Neural progenitor cell (in vitro differentiated cells): ENCODE measurements at regions not wholly inside any gene's neighbourhood (a gene's known extent, or its start where the extent isn't known, plus 50 kb on each side); places are given as distances from the start of the nearest gene placed in this dataset.

ENCODE experiments used
- DNase-seq: peaks from one replicate; pipeline ENCODE4 v3.0.0-alpha.2; 2016; ENCODE audit warnings: low spot score
- H2AFZ ChIP-seq: fragments of 200-600 bp; sonication (generic); replicated peaks from 2 replicates; pipeline ENCODE4 v1.6.1; 2016; ENCODE audit warnings: antibody characterized with exemption
- H3F3A ChIP-seq: fragments of 200-600 bp; sonication (generic); 2 replicates; pipeline ENCODE4 v1.6.1; 2016; ENCODE audit warnings: antibody characterized with exemption, low read depth
- H3K27ac ChIP-seq: fragments of 200-600 bp; sonication (generic); 2 replicates; pipeline ENCODE4 v1.5.1; 2016; ENCODE audit warnings: mild to moderate bottlenecking
- H3K27me3 ChIP-seq: fragments of 200-600 bp; sonication (generic); 2 replicates; pipeline ENCODE4 v1.6.1; 2016; ENCODE audit warnings: mild to moderate bottlenecking, moderate library complexity
- H3K36me3 ChIP-seq: fragments of 200-600 bp; sonication (generic); 2 replicates; pipeline ENCODE4 v1.5.1; 2016
- H3K4me1 ChIP-seq: fragments of 200-600 bp; sonication (generic); 2 replicates; pipeline ENCODE4 v1.6.1; 2016; ENCODE audit warnings: mixed run types
- H3K4me2 ChIP-seq: fragments of 200-600 bp; sonication (generic); 2 replicates; pipeline ENCODE4 v1.6.1; 2016
- H3K4me3 ChIP-seq: fragments of 200-600 bp; sonication (generic); 2 replicates; pipeline ENCODE4 v1.5.1; 2016
- H3K79me2 ChIP-seq: fragments of 200-600 bp; sonication (generic); 2 replicates; pipeline ENCODE4 v1.6.1; 2016; ENCODE audit warnings: low read depth
- H3K9ac ChIP-seq: fragments of 200-600 bp; sonication (generic); 2 replicates; pipeline ENCODE4 v1.6.1; 2016
- H3K9me3 ChIP-seq: fragments of 200-600 bp; sonication (generic); 2 replicates; pipeline ENCODE4 v1.5.1; 2016; ENCODE audit warnings: low read depth
- H4K20me1 ChIP-seq: fragments of 200-600 bp; sonication (generic); 2 replicates; pipeline ENCODE4 v1.6.1; 2016; ENCODE audit warnings: low read depth
- H3K27ac Mint-ChIP-seq: 3 replicates; pipeline ENCODE4 v1.8.0; 2021; ENCODE audit warnings: mixed read lengths
- H3K27me3 Mint-ChIP-seq: 2 replicates; pipeline ENCODE4 v1.8.0; 2022; ENCODE audit warnings: low read depth, mild to moderate bottlenecking, inconsistent platforms, moderate library complexity, mixed read lengths; ENCODE audit not compliant: insufficient read depth
- H3K36me3 Mint-ChIP-seq: 3 replicates; pipeline ENCODE4 v1.8.0; 2021; ENCODE audit warnings: mixed read lengths
- H3K4me1 Mint-ChIP-seq: 3 replicates; pipeline ENCODE4 v1.8.0; 2021; ENCODE audit warnings: mixed read lengths
- H3K4me3 Mint-ChIP-seq: 3 replicates; pipeline ENCODE4 v1.8.0; 2021; ENCODE audit warnings: mild to moderate bottlenecking, moderate library complexity, mixed read lengths
- H3K9me3 Mint-ChIP-seq: 3 replicates; pipeline ENCODE4 v1.8.0; 2020; ENCODE audit warnings: mixed read lengths
- CTCF ChIP-seq: fragments of 200-600 bp; sonication (generic); IDR thresholded peaks from 2 replicates; pipeline ENCODE4 v1.5.1; 2017; ENCODE audit warnings: antibody characterized with exemption, mild to moderate bottlenecking
- EZH2 ChIP-seq: fragments of 200-600 bp; sonication (generic); IDR thresholded peaks from 2 replicates; pipeline ENCODE4 v1.6.1; 2017; ENCODE audit warnings: antibody characterized with exemption, mild to moderate bottlenecking, moderate library complexity
- EZH2phosphoT487 ChIP-seq: fragments of 200-600 bp; sonication (generic); IDR thresholded peaks from 2 replicates; pipeline ENCODE4 v1.6.1; 2017; ENCODE audit warnings: antibody characterized with exemption

DNA sequence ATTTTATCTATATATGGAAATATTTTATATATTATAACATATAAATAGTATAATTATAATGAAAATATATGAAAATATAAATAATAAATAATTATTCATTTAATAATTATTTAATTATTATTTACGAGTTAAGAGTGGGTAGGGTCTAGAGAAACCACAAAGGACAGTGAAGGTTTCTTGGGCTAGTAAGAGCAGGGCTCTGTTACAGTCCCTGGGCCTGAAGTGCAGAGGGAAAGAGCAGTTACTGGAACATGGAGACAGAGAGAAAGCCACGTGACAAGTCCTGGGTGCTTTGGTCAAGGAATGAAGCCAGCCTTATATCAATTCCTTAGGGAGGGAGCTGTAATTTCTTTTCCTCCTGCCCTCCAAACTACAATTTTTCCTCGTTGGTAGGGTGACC lies 117.2 kb upstream of the OLIG2 start:
- no peak for DNase-seq
- no peak overlapping the region for H3K4me3 Mint-ChIP-seq
- Histone ChIP-seq H3F3A (no peaks in the 10 kb centered on the region), H3K79me2 (no peaks in the 10 kb centered on the region), H3K27ac (no peak overlapping the region), H3K4me1 (no peaks in the 10 kb centered on the region), H3K9me3 (no peaks in the 10 kb centered on the region), H3K36me3 (no peaks in the 10 kb centered on the region), H3K27me3 (no peaks in the 10 kb centered on the region), H3K4me2 (no peak overlapping the region), H3K4me3 (no peak overlapping the region), H4K20me1 (no peaks in the 10 kb centered on the region), H3K9ac (no peak overlapping the region), H2AFZ (no peak overlapping the region)
- no peak overlapping the region for H3K27ac Mint-ChIP-seq
- TF ChIP-seq CTCF = no peak
- TF ChIP-seq EZH2 = no peak
- TF ChIP-seq EZH2phosphoT487 = no peak
- H3K27me3 Mint-ChIP-seq = peaks cover 7% of the 10 kb centered on the region
- no peaks in the 10 kb centered on the region for H3K36me3 Mint-ChIP-seq
- H3K9me3 Mint-ChIP-seq = no peaks in the 10 kb centered on the region
- H3K4me1 Mint-ChIP-seq = no peaks in the 10 kb centered on the region

GRCh38 chr21:32909393-32909792 lies 116.3 kb upstream of the OLIG2 start:
- Histone ChIP-seq H3K36me3 (no peaks in the 10 kb centered on the region), H3K4me2 (no peak overlapping the region), H4K20me1 (no peaks in the 10 kb centered on the region), H3K4me1 (no peaks in the 10 kb centered on the region), H3K9ac (no peak overlapping the region), H2AFZ (no peak overlapping the region), H3K79me2 (no peaks in the 10 kb centered on the region), H3K27ac (no peak overlapping the region), H3F3A (no peaks in the 10 kb centered on the region), H3K9me3 (no peaks in the 10 kb centered on the region), H3K27me3 (no peaks in the 10 kb centered on the region), H3K4me3 (no peak overlapping the region)
- Mint-ChIP-seq H3K27ac (no peak overlapping the region), H3K27me3 (peaks cover 7% of the 10 kb centered on the region), H3K4me3 (no peak overlapping the region), H3K4me1 (no peaks in the 10 kb centered on the region), H3K36me3 (no peaks in the 10 kb centered on the region), H3K9me3 (no peaks in the 10 kb centered on the region)
- DNase-seq = no peak
- TF ChIP-seq CTCF = no peak
- no peak for TF ChIP-seq EZH2phosphoT487
- TF ChIP-seq EZH2 = no peak

DNA sequence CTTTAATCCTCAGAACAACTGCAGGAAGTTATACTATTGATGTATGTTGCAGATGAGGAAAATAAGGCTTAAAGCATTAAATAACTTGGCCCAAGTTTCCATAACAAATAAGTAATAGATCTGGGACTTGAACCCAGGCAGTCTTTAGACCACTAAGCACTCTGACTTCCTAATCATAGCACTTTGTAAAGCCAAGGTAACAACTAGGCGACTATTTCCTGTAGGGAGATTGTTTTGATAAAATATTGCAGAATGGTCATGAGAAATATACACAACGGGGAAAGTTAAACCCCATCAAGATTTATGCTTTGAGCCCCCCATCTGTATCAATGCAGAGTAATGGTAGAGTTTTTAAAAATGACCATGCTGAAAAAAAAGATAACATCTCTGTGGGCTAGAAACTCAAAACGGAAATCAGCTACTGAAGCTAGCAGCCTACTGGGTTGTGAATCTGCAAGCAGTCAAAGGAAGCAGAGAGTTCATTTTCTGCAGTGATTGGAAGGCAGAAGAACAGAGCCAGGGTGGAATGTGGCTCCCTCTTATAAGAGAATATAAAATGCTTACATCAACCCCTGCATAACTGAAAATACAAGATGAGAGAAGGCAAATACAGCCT lies 111.2 kb upstream of the OLIG2 start:
- DNase-seq = no peak
- Histone ChIP-seq H3K36me3 (no peaks in the 10 kb centered on the region), H3K4me2 (no peak overlapping the region), H3K9ac (no peak overlapping the region), H3K27me3 (no peaks in the 10 kb centered on the region), H4K20me1 (no peaks in the 10 kb centered on the region), H3K4me1 (peaks cover 21% of the 10 kb centered on the region), H3K79me2 (no peaks in the 10 kb centered on the region), H2AFZ (no peak overlapping the region), H3K27ac (no peak overlapping the region), H3K4me3 (no peak overlapping the region), H3K9me3 (no peaks in the 10 kb centered on the region), H3F3A (peaks cover 6% of the 10 kb centered on the region)
- peaks cover 9% of the 10 kb centered on the region for H3K9me3 Mint-ChIP-seq
- TF ChIP-seq EZH2phosphoT487 (no peak), CTCF (no peak), EZH2 (no peak)
- H3K36me3 Mint-ChIP-seq = no peaks in the 10 kb centered on the region
- peaks cover 13% of the 10 kb centered on the region for H3K27me3 Mint-ChIP-seq
- H3K27ac Mint-ChIP-seq = no peak overlapping the region
- peaks cover 20% of the 10 kb centered on the region for H3K4me1 Mint-ChIP-seq
- H3K4me3 Mint-ChIP-seq = no peak overlapping the region
